ENCODE measurements at regions not wholly inside any gene's neighbourhood (a gene's known extent, or its start where the extent isn't known, plus 50 kb on each side); places are given as distances from the start of the nearest gene placed in this dataset.

GRCh38 chr2:120434492-120435308 lies 88.8 kb downstream of the INHBB start:
- Histone ChIP-seq H3K9me3 (no peaks in the 10 kb centered on the region), H3K27ac (no peak overlapping the region), H3K27me3 (peaks cover 0 to 3% (median 0%) of the 10 kb centered on the region in 3 donors), H3K4me3 (no peak overlapping the region), H3K4me1 (no peaks in the 10 kb centered on the region), H3K36me3 (no peaks in the 10 kb centered on the region)
- in situ Hi-C loops (cut with MboI; ENCODE audit: low sequenced_read_pairs in 4 of 4) = loop anchor here in 1 of 4 donors (25.0 kb wide), 1 partner anchor 97 kb away; the partner anchor contains the start of gene INHBB
- DNase-seq = no peak
- intact Hi-C loops (cut with DNase I; ENCODE audit: low total_unique reads) = loop anchor here (10.0 kb wide), 1 partner anchor 210 kb away; the partner anchor contains the start of gene TMEM185B
- TF ChIP-seq POLR2A (IDR thresholded peaks at IDR 0.05) (no peak), CTCF (IDR thresholded peaks at IDR 0.05 in 4 of 5, conservative IDR thresholded peaks at IDR 0.05 in 1 of 5) (no peak)
- no peak for ATAC-seq

GRCh38 chr2:120435671-120436459 lies 89.9 kb downstream of the INHBB start:
- no peak for TF ChIP-seq POLR2A (IDR thresholded peaks at IDR 0.05)
- TF ChIP-seq CTCF (IDR thresholded peaks at IDR 0.05 in 4 of 5, conservative IDR thresholded peaks at IDR 0.05 in 1 of 5) = no peak
- H3K36me3 ChIP-seq = no peaks in the 10 kb centered on the region
- in situ Hi-C loops (cut with MboI; ENCODE audit: low sequenced_read_pairs in 4 of 4) (loop anchor here in 1 of 4 donors (25.0 kb wide), 1 partner anchor 99 kb away; the partner anchor contains the start of gene INHBB), intact Hi-C loops (cut with DNase I; ENCODE audit: low total_unique reads) (loop anchor here (10.0 kb wide), 1 partner anchor 211 kb away; the partner anchor contains the start of gene TMEM185B)
- peaks cover 1 to 11% (median 6%) of the 10 kb centered on the region in 3 donors for H3K27me3 ChIP-seq
- H3K27ac ChIP-seq = no peak overlapping the region
- no peak overlapping the region for H3K4me3 ChIP-seq
- DNase-seq = no peak
- H3K9me3 ChIP-seq = no peaks in the 10 kb centered on the region
- H3K4me1 ChIP-seq = no peaks in the 10 kb centered on the region
- no peak for ATAC-seq

- ATAC-seq (peak; percentile 52 to 55), DNase-seq (peak; percentile 32 to 68)
- TF ChIP-seq CTCF (IDR thresholded peaks at IDR 0.05 in 4 of 5, conservative IDR thresholded peaks at IDR 0.05 in 1 of 5) (no peak), POLR2A (IDR thresholded peaks at IDR 0.05) (no peak)
- Histone ChIP-seq H3K4me3 (no peak overlapping the region), H3K36me3 (no peaks in the 10 kb centered on the region), H3K9me3 (no peaks in the 10 kb centered on the region), H3K27me3 (peaks cover 7 to 16% (median 9%) of the 10 kb centered on the region in 3 donors), H3K27ac (peak overlapping the region in 2 of 4 donors; percentile 10 to 22), H3K4me1 (no peaks in the 10 kb centered on the region)
- intact Hi-C loops (cut with DNase I; ENCODE audit: low total_unique reads) (loop anchor here (10.0 kb wide), 1 partner anchor 212 kb away; the partner anchor contains the start of gene TMEM185B), in situ Hi-C loops (cut with MboI; ENCODE audit: low sequenced_read_pairs in 4 of 4) (loop anchor here in 1 of 4 donors (25.0 kb wide), 1 partner anchor 99 kb away; the partner anchor contains the start of gene INHBB)
These were observed 90.5 kb downstream of the INHBB start for GRCh38 chr2:120436460-120436739.

GRCh38 chr2:120436885-120437603 lies 91.1 kb downstream of the INHBB start:
- peak in 1 of 2 donors; percentile 53 for ATAC-seq
- TF ChIP-seq POLR2A (IDR thresholded peaks at IDR 0.05) (no peak), CTCF (IDR thresholded peaks at IDR 0.05 in 4 of 5, conservative IDR thresholded peaks at IDR 0.05 in 1 of 5) (peak in 4 of 5 experiments; percentile 18 to 49 (median 30))
- H3K4me1 ChIP-seq = peaks cover 3 to 4% of the 10 kb centered on the region in 2 donors
- in situ Hi-C loops (cut with MboI; ENCODE audit: low sequenced_read_pairs in 4 of 4) (loop anchor here in 1 of 4 donors (25.0 kb wide), 1 partner anchor 100 kb away; the partner anchor contains the start of gene INHBB), intact Hi-C loops (cut with DNase I; ENCODE audit: low total_unique reads) (loop anchor here (10.0 kb wide), 1 partner anchor 212 kb away; the partner anchor contains the start of gene TMEM185B)
- H3K27me3 ChIP-seq = peaks cover 9 to 22% (median 12%) of the 10 kb centered on the region in 3 donors
- H3K9me3 ChIP-seq = no peaks in the 10 kb centered on the region
- DNase-seq = peak in 1 of 2 donors; percentile 35
- no peak overlapping the region for H3K4me3 ChIP-seq
- H3K27ac ChIP-seq = peak overlapping the region in 2 of 4 donors; percentile 10 to 22
- no peaks in the 10 kb centered on the region for H3K36me3 ChIP-seq
